Epithelial cell of proximal tubule (primary cell): ENCODE measurements at regions not wholly inside any gene's neighbourhood (a gene's known extent, or its start where the extent isn't known, plus 50 kb on each side); places are given as distances from the start of the nearest gene placed in this dataset.

ENCODE experiments used
- DNase-seq: peaks from one replicate; pipeline ENCODE4 v3.0.0-alpha.2; 2011; ENCODE audit warnings: low read depth
- H3K4me3 ChIP-seq: 2 replicates; pipeline ENCODE4 v1.5.1; 2011; ENCODE audit warnings: low read depth, mild to moderate bottlenecking, low read length
- TF ChIP-seq, protein P1 (sequence below): conservative IDR thresholded peaks from 2 replicates; pipeline ENCODE4 v1.5.1; 2012; ENCODE audit warnings: low read depth, mild to moderate bottlenecking, low read length

DNA sequence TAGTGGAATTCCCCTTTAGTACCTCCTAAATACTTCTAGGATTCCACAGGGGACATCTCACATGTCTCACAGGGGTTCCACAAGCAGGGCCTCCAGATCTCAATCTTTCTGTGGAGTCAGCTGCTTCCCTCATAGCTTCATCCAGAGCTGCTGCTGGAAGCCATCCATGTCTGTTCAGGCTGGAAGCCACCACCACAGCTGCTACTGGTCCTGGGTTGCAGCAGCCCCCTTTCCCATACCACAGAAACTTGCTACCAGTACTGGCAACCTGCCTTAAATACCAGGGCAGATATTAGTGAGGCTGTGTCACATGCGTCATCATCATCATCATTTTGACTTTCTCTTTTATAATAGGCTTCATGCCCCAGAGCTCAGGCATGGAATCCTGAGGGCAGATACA lies 242.7 kb upstream of the NCAM1 start:
- no peak overlapping the region for H3K4me3 ChIP-seq
- no peak for DNase-seq
- TF ChIP-seq, protein P1, sequence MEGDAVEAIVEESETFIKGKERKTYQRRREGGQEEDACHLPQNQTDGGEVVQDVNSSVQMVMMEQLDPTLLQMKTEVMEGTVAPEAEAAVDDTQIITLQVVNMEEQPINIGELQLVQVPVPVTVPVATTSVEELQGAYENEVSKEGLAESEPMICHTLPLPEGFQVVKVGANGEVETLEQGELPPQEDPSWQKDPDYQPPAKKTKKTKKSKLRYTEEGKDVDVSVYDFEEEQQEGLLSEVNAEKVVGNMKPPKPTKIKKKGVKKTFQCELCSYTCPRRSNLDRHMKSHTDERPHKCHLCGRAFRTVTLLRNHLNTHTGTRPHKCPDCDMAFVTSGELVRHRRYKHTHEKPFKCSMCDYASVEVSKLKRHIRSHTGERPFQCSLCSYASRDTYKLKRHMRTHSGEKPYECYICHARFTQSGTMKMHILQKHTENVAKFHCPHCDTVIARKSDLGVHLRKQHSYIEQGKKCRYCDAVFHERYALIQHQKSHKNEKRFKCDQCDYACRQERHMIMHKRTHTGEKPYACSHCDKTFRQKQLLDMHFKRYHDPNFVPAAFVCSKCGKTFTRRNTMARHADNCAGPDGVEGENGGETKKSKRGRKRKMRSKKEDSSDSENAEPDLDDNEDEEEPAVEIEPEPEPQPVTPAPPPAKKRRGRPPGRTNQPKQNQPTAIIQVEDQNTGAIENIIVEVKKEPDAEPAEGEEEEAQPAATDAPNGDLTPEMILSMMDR: no peak

DNA sequence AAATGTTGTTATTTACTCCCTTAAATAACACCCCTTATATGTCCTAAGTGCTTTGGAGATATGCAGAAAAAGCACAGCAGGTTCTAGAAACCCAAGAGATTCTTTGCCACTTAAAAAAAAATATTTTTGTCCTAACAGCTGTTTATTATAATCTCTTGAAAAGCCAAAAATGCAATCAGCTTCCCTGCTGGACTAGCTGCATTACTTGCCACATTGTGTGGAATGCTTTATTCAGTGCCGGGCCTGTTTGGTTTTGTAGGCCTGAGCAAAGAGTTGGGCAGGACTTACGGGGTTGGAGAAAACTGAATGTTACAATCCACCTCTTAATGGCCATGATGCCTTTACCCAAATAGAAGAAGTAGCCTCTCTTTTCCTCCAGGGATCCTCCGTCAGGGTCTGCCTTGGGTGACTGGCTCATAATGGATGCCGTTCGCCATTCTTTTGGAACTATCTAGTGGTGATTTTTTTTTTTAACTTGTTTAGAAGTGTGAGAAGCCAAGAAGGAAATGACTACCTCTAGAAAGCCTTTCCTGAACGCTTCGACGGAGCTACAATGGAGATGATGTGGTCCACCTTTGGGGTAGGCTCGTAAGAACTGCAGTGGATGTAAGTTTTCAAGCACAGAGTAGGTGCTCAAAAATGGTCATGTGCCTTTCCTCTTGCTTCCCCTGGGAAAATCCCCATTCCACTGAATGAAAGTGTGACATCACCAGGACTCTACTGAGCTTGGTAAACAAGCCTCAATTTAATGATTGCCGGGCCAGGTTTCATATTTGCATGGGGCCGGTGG lies 241.3 kb upstream of the NCAM1 start:
- no peak overlapping the region for H3K4me3 ChIP-seq
- no peak for DNase-seq
- TF ChIP-seq, protein P1: no peak

DNA sequence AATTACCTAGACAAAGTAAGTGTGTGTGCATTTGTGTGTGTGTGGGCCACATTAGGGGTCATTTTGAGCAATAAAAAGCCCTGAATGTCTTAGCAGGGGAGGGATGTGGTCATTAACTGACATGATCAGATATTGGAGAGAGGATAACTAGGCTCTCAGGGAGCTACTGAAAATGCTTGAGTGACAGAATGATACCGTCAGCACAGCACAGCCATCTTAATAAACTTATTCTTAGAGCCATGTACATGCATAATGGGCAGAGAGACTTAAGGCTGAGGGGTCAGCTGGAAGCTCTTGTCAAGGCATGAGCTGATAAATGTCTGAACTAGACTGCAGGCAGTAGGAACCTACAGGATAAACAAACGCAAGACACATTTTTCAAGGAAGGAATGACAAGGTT lies 239.1 kb upstream of the NCAM1 start:
- DNase-seq: no peak
- no peak overlapping the region for H3K4me3 ChIP-seq
- TF ChIP-seq, protein P1: no peak

DNA sequence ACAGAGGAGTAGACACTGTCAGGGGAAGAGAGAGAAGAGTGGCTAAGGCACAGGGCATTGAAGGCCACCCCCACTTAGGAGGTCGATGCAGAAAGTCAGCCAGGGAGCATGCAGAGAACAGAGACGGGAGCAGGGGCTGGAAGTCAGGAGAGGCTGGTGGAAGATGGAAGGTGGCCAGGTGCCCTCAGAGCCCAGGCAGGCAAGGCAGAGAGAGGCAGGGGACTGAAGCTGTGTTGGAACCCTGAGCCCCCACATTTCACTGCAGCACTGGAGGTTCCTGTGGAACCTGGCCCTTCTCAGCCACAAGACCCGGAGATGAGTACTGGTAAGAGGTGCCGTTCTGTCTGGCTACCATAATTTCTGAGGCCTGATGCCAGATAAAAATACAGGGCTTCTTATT lies 238.3 kb upstream of the NCAM1 start:
- DNase-seq: no peak
- TF ChIP-seq, protein P1: no peak
- H3K4me3 ChIP-seq: no peak overlapping the region

DNA sequence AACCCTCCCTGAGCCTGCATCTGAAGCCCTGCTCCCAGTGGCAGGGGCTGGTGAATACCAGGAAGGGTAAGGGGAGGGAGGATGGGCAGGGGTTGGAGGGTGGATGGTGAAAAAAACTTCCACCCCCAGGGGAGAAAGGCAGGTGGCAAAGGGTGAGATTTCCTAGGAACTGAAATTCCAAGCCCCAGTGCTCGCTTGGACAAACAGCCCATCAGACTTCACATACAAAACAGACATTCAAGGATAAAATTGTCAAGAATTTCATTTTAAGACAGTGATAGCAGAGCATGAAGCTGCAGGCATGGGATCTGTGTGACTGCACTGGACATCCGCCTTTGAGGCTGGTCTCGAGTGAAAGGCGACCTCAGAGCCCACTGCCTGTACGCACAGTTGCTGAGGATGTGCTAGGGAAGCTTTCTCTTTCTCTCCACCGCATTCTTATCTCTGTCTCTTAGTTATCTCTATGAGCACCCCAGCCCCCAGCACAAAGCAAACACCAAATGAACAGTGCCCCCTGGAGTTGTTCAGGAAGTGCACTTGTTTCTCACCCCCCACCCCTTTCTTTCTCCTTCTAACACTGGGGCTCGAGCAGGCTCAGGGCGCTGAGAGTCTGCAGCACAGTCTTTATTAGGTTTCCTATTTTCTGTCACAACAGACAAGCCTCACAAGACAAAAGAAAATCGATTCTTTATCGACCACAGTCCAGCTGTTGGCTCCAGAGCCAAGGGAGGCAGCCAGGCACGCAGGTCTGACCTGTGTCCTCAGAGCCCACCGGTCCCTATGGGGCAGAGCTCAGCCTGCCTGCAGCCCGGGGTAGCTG lies 237.3 kb upstream of the NCAM1 start:
- H3K4me3 ChIP-seq: no peak overlapping the region
- TF ChIP-seq, protein P1: no peak
- DNase-seq: no peak

DNA sequence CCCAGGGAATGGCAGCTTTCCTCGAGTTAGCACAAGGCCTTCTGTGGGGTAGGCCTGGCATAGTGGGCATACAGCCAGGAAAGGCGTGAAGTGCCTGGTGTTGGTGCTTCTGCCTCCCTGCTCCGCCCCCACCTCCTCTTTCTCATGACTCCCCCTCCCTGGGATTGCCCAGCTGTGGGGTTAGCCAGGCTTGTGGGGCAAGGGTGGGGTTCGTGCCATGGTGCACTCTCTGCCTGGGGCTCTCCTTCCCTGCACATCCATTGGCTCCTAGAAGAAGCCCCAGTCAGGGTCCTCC lies 236.8 kb upstream of the NCAM1 start:
- H3K4me3 ChIP-seq: no peak overlapping the region
- TF ChIP-seq, protein P1: no peak
- DNase-seq: no peak

DNA sequence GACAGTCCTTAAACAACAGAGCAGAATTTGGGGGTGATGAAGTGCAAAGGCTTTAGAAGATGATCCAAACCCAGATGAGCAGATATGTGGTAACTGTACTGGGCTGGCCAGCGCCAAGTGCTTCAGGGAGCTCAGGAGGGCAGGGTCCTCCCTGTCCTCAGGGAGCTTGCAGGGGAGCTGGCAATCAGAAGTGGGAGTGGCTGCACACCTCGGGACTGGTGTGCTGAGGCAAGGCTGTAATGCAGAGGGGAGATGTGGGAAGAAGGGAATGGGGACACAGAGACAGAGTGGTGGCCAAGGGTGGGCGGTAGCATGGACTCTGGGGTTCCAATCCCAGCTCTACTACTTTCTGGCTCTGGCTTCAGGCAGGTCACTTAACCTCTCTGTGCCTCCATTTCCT lies 235.6 kb upstream of the NCAM1 start:
- TF ChIP-seq, protein P1: no peak
- no peak for DNase-seq
- no peak overlapping the region for H3K4me3 ChIP-seq
